Ovary (tissue), 3 donors: ENCODE measurements at regions not wholly inside any gene's neighbourhood (a gene's known extent, or its start where the extent isn't known, plus 50 kb on each side); places are given as distances from the start of the nearest gene placed in this dataset.

Source experiments
- EP300 ChIP-seq: sonication (generic); formaldehyde crosslinking; IDR thresholded peaks from one replicate; pipeline ENCODE4 v1.6.1; 2017; ENCODE audit warnings: antibody characterized with exemption
- POLR2A ChIP-seq: fragments of 450-650 bp; IDR thresholded peaks from one replicate; pipeline ENCODE4 v1.6.1; 2017; ENCODE audit warnings: antibody characterized with exemption, mild to moderate bottlenecking, moderate library complexity
- TF ChIP-seq, protein P1 (sequence below), 3 donors: fragments of 450-650 bp in 2 of 3; fragments of 200-600 bp in 1 of 3; IDR thresholded peaks; one replicate each; pipeline versions ENCODE4 v1.5.1 to v1.8.0; 2016 to 2022; ENCODE audit warnings: antibody characterized with exemption in 3 of 3, mild to moderate bottlenecking in 1 of 3
- donor health status: DM: no; HTN: no; CAD: no.

DNA sequence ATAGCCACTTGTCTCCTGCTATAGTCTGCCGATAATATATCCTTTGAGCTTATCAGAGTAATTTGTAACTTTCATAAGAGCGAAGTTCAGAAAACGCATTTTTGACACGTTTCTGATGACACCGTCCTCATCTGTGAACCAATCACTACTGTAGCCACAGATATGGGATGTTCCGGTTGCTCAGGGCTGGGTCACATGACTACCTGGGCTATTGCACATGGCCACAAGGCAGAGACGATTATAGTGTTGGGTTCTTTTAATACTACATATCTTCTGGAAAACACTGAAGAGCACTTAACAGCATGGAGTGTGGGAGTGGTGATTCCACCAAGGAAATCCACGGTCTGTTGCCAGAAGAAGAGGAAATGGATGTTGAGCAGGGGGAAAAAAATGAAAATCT lies 115.0 kb upstream of the ADRA1B start:
- TF ChIP-seq POLR2A (no peak), EP300 (no peak)
- TF ChIP-seq, protein P1, sequence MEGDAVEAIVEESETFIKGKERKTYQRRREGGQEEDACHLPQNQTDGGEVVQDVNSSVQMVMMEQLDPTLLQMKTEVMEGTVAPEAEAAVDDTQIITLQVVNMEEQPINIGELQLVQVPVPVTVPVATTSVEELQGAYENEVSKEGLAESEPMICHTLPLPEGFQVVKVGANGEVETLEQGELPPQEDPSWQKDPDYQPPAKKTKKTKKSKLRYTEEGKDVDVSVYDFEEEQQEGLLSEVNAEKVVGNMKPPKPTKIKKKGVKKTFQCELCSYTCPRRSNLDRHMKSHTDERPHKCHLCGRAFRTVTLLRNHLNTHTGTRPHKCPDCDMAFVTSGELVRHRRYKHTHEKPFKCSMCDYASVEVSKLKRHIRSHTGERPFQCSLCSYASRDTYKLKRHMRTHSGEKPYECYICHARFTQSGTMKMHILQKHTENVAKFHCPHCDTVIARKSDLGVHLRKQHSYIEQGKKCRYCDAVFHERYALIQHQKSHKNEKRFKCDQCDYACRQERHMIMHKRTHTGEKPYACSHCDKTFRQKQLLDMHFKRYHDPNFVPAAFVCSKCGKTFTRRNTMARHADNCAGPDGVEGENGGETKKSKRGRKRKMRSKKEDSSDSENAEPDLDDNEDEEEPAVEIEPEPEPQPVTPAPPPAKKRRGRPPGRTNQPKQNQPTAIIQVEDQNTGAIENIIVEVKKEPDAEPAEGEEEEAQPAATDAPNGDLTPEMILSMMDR (IDR thresholded peaks at IDR 0.05): no peak
